Umbilical cord (tissue), 1 donor: ENCODE measurements at regions not wholly inside any gene's neighbourhood (a gene's known extent, or its start where the extent isn't known, plus 50 kb on each side); places are given as distances from the start of the nearest gene placed in this dataset.

ENCODE experiments used
- DNase-seq: peaks from one replicate; pipeline ENCODE4 v3.0.0-alpha.2; 2015; ENCODE audit warnings: low spot score

DNA sequence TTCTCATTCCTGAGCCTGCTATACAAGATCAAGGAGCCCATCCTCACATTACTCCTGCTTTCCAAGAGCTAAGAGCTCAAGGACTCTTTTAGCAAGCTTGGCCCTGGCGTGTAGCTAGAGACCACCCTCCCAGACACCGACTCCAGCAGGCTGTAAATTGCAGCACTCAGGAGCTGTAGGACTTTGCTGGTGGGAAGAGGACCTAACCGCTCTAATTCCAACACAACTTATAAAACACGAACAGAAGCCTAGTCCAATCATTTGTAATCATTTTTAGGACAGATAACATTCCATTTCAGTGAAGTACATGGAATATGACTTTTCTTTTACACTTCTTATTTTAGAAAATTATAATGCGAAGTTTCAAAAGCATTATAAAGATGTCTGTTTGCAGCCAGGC lies 219.9 kb downstream of the NXNL2 start:
- peak; percentile 77 for DNase-seq

DNA sequence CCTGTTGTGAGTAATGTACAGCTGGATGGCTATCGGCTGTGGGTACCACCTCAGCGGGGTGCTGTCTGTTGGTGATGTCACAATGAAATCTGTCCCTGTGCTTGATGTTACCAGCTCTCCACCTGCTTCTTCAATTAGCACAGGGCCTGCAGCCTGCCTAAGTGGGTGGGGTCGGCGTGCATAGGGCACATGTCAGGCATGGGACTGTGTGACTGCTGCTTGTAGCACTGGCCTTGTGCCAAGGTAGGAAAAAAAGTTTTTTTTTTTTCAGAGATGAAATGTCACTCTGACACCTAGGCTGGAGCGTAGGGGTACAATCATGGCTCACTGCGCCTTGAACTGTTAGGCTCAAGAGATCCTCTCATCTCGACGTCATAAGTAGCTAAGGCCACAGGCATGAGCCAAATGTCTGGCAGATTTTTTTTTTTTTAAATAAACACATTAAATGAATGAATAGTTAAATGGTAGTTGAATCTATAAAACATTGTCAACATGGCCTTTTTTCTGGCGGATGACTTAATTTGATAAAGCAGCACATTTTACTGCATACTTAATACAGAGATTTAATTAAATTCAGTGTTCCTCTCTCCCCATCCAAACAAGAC lies 222.5 kb downstream of the NXNL2 start:
- no peak for DNase-seq

DNA sequence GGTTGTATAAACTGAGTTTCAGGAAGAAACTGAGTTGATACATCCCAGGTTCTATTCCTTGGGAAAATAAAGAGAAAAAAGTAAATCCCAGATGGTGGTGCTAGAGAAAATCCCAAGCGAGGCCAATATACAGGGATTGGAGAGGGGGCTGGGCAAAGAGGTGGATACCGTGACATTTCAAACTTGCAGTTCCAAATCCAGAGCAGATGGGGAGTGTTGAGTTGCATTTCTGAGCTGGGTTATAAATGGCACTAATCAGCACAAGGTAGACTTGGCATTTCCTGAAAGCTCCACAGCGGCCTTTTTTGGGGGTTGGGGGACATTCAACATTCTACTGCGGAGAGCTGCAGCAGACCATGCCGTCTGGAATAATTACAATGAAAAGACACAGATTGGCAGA lies 224.4 kb downstream of the NXNL2 start:
- no peak for DNase-seq

DNA sequence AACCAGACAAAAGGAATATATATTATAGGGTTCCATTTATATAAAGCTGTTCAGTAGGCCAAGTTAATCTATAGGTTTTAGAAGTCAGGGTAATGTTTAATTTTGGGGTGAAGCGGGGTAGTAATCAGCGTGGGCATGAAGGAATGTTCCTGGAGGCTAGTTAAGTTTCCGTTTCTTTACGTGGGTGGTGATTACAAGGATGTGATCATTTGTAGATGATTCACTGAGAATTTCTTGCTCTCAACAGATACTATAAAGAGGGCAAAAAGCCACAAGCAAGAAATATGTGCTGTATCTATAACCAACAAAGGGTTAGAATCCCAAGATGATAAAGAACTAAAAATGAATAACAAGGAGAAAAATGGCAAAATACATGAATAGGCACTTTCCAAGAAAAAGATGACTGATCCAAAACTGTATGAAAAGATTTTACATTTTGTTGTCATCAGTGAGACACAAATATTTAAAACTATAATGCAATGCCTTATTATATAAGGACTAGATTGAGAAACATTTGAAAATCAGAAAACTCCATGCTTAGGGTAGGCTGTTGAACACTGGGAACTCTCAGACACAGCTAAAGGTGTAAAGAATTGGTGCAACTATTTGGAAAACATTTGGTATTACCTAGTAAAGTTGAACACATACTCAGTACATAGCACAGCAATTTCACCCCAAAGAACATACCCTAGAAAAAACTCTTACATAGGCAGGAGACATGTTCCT lies 224.3 kb upstream of the S1PR3 start:
- no peak for DNase-seq

DNA sequence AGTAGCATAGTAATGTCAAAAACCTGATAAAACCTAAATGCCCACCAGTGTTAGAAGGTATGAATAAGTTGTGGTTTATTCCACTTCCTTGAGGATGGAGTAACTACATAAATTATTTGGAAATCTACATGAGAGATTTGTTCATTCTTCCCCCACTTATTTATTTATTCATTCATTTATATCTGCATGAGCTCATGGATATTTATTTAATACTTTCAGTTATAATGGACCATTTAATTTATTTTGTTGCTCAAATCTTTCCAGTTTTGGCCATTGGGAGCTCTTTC lies 223.8 kb upstream of the S1PR3 start:
- DNase-seq = no peak

DNA sequence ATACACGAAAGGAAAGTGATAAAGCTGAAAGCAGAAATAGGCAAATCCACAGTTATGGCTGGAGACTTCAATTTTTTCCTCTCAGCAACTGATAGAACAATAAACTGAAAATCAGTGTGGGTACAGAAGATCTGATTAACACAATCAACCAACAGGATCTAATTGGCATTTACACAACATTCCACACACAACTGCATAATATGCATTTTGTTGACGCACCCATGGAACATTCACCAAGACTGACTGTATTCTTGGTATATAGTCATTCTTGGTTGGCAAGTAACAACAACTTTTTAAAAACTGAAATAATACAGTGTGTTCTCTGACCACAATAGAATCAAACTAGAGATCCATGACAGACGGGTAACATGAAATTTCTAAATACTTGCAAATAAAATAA lies 218.7 kb upstream of the S1PR3 start:
- DNase-seq = no peak

DNA sequence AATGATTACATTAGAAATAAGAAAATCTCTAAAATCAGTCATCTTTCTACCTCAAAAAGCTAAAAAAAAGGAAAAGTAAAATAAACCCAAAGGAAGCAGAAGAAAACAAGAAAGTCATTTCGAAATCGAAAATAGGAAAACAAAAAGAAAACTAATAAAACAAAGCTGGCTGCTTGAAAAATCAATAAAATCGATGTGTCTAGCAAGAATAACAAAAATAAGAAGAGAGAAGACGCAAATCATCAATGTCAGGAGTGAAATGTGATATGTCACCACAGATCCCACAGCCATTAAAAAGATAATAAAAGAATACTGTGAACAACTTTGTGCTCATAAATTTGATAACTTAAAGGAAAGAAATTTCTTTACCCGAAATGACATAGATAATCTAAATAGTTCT lies 218.1 kb upstream of the S1PR3 start:
- DNase-seq = no peak

DNA sequence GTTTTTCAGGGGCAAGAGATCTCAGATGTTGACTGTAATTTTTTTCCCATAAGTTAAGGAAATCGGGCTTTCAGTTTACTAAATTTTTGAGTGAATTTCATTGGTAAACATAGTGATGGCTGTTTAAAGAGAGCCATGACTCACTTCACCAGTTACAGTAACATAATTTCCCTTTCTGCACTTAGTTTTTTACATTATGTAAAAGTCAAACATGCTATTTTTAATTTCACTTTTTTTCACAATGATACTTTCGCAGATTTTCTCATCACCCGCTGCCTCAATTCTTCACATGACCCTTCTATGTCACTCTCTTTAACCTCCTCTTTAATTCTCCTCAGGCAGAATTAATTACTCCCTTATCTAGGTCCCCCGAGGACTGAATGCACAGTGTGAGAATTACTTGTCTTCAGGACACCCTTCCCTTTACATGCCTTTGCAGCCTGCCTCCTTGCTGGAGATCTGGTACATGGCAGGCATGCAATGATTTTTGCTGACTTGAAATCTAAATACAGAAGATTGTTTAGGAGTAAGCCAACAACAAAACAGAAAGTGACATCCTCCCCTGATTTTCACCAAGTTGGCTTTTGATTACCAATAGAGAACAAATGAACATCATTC lies 217.5 kb upstream of the S1PR3 start:
- peak; percentile 31 for DNase-seq

DNA sequence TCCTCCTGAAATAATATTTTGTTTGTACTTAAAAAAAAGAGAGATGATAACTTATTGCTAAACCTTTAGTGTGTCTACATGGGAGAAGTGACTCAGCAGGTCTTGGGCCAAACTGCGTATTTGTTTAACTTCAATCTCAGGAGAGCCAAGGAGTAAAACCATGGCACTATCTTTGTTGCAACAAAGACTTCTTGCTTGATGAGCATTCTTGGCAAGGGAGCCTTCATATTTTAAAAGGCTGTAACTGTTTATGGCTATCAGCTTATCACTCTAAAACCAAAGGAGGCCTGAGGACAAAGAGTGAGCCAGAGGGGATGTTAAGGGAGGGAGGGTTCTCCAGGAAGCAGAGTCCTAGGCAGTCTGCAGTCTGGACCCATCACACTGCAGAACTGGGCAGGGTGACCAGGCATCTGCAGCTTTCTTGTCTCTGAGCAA lies 216.2 kb upstream of the S1PR3 start:
- peak; percentile 79 for DNase-seq

DNA sequence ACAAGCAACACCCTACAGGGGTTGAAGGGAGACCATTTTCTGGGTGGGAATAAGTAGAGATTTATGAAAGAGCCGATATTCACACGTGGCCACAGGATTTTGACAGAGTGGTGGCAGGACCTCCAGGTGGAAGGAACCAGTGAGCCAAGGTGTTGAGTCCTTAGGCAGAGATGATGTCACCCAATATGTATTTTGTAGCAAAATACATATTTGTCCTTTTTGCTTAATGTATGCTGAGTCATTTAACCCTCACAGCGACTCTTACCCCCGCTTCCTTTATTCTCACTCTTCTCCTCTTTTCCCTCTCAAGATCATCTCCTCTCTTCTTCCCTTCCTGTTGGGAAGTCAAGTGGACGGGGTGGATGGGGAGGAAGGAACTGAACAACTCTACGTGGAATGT lies 215.7 kb upstream of the S1PR3 start:
- DNase-seq = no peak

DNA sequence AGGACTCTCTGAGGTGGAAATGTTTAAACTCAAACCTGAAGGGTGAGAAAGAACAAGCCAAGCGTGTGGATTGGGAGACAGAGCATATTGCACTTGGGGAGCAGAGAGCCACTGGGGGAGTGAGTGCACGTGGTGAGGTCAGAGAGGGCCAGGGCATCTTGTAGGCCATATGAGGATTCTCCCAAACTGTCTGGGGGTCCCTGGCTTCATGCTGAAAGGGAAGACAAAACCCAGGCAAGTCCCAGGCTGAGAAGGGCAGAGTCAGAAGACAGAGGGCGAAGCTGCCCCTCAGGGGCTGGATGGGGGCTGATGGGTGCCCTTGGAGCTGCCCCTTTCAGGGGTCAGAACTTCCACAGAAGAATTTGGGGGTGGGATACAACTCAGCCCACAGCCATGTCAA lies 215.3 kb upstream of the S1PR3 start:
- DNase-seq = no peak

DNA sequence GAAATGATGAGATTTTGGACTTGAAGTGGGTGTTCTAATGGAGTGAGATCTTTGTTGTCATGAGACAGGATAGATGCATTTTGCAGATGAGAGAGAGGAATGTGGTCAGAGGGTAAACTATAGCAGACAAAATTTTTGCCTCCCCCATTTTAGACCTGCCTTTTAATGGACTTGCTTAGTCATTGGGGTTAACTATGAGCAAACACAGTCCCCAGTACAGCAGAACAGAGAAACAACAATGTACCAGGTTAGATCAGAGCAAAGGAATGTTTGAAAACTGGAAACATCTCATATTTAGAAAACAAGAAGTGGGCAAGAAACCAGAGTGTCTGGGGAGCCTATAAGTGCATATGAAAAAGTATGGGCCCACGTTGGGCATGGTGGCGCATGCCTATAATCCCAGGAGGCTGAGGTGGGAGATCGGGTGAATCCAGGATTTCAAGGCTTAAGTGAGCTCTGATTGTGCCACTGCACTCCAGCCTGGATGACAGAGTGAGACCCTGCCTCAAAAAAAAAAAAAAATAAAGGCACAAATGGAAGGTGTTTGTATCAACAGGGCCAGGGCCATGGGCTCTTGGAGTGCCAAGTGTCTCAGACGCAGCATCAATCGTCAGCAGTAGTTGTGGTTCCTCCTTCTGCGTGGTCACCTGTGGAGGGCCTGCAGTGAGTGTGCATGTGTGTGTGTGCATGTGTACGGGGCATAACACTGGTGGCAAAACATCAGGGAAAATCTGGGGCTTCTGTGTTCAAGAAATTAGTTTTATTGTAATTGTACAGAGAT lies 214.4 kb upstream of the S1PR3 start:
- DNase-seq = peak; percentile 38

DNA sequence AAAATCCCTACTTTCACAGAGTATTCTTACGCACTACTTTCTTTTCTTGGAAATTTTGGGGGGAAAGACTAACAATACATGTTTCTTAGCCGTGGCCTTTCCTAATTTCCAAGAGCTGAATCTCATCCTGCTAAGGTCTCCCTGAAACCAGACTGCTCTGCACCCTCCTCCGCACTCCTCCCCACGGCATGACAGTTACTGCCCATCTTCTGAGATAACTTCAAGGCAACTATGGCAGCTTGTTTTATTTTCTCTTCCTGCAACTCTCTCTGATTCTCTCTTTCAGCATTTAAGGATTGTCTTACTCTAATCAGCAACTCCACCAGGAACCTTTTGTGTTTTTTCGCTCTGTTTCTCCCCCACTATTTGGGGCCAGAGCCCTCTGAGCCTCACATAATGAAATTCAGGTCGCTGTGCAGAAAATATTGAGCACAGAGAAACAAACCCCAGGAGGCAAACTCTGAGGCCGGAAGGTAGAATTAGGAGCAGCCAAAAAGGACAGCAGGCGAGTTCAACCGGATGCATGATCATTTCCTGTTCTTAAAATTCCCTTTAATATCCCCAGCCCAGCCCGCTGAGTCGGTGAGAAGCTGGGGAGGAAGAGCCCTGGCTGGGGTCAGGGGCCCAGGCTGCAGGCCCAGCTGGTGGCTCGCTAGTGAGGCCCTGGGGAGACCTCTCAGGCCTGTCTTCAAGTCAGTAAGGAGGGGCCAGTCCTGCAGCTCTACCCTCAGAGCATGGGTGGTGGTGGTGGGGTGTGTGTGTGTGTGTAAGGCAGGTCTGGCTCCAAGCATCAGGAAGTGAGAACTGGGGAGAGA lies 213.6 kb upstream of the S1PR3 start:
- DNase-seq = peak; percentile 40

DNA sequence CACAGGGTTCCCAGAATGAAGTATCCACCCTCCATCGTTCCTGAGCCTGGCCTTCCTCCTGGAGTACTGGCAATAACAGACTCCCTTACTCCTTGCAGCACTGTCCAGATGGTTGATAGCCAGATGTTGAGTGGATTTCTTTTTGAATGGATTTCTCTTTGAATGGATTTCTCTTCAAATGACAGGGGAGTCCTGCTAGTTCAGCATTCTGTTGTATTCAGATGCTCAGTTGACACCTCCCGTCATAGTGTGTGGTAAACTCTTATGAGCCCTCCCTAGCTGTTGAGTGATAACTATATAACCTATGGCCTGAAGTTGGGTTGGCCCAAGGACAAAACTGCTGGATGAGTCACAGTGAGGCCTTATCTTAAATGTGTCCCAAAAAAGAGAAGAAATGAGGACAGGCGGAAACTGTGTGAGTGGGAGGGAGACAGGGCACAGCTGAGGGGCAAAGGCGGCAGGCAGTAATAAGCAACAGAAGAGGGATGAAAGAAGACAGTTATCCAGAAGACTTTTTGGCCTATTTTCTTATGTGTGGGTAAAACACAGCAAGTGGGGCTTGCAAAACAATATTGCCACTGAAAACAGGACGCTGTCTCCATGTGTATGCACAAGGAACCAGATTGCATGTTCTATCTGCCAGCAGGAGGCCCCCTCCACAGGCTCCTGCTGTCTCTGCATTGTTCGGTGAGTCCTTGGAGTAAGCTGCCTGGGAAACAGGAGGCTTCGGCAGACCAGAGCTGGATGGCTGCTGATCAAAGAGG lies 209.5 kb upstream of the S1PR3 start:
- peak; percentile 74 for DNase-seq

DNA sequence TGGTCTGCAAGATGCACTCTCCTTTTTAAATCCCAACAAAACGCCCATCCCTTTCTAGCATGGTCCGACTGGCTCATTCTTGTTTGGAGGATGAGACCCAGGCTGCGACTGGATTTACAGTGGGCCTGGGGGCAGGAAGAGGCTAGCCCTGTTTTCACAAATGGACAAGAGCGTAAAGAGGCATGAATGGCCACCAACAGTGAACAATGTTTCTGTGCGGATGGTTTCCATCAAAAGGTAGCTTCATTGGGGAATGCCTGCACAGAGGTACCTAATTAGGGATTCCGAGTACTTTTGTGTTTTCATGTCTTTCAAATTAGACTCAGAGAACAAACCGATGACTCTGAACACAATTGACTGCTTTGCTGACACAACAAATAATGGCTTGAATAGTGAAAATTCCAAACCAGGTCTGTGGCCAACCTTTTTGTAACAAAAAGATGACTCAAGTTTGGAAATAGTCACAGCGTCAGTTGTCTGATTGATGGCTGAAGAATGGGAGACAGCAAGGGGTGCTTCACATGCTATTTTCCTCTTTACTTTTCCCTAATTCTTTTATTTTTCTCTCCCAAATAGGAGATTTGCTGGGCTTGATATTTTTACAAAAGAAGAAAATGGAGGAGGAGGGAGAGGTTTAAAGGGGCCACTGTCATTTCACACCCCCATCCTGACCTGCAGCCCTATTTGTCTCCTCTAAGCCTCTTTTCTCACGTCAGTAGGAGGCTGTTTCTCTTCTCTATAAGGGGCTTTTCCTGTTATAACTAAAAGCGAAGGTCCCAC lies 208.1 kb upstream of the S1PR3 start:
- DNase-seq = no peak

DNA sequence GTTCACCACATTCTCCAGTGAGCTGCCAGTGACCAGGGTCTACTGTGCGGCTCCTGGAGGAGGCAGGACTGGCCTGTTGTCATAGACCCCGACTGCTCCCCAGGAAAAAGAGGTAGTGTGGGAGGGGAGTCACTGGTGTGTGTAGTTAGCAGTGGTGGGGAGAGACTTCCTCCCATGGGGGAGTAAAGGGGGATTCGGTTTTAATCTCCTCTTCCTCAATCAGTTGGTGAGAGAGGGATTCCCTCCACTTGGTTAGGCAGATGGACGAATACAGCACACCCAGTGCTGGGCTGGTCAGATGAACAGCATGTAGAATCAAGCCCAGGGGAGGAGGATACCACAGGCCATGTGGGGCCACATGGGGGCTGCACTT lies 207.6 kb upstream of the S1PR3 start:
- no peak for DNase-seq

DNA sequence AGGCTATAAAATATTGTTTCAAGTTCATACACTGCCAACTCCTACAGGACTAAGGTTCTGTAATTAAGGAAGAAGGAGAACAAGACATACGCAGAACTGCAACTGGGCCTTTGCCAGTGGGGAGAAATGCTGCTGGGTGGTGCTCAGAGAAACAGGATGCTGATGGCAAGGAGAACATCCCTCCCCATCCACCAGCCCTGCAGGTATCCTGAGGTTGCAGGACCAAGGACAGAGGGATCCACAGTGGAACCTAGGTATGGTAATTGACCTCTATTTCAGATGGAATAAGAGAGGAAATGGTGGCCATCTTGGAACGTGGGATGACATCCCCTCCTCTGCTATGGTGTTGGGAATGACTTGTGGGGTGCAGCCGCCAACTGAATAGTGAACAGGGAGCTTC lies 206.3 kb upstream of the S1PR3 start:
- no peak for DNase-seq

DNA sequence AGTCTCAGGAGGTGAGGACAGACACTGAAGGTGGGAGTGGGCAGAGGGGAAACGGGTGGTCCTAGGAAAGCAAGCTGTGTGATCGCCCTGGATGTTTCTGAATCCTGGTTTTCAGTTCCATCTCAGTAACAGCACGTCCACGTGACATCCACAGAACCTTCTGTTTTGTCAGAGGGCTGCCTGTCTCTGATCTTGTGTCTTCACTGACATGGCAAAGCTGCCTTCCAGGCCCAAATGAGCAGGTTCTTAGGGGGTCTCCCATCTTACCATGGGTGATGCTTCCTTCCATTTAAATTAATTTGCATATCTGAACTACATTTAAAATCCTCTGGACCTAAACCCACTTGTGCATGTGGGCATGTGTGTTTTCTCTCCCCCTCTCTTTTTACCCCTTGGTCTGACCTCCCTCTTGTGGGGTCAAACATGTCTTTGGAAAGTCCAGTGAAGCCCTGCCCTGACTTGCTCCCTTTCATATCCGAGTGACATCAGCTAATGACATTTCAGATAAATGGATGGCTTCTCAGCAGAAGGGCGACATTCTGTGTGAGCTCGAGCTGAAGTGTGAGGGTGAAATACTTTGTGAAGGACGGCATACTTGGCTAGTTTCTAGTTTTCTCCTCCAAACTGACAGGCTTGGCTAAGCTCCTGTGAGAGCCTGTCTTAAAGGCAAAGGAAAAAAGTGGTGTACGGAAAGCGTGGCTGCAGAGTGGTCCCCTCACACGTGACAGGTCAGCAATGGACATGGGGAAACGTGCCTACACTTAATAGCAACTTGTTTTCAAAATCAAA lies 204.8 kb upstream of the S1PR3 start:
- peak; percentile 42 for DNase-seq

DNA sequence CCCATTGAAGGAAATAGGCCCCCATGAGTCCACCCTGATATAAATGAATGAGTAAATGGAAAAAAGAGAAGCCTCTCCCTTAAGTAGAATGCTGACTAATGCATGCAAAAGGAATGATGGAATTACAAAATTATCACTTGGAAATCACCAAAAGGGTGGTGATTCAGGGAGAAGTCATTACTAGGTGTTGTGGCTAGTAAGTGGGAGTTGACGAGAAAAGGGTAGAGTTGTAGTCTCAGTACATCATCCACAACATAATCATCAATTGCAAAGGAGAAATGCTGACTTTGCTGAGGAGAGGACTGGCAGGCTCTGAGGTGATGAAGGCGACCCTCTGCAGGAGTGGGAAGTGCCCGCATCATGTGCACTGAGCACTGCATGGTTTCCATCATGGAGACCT lies 201.5 kb upstream of the S1PR3 start:
- DNase-seq = no peak
